Epithelial cell of proximal tubule (primary cell): ENCODE measurements at regions not wholly inside any gene's neighbourhood (a gene's known extent, or its start where the extent isn't known, plus 50 kb on each side); places are given as distances from the start of the nearest gene placed in this dataset.

Experiments
- DNase-seq: peaks from one replicate; pipeline ENCODE4 v3.0.0-alpha.2; 2011; ENCODE audit warnings: low read depth
- H3K4me3 ChIP-seq: 2 replicates; pipeline ENCODE4 v1.5.1; 2011; ENCODE audit warnings: low read depth, mild to moderate bottlenecking, low read length
- TF ChIP-seq, protein P1 (sequence below): conservative IDR thresholded peaks from 2 replicates; pipeline ENCODE4 v1.5.1; 2012; ENCODE audit warnings: low read depth, mild to moderate bottlenecking, low read length

DNA sequence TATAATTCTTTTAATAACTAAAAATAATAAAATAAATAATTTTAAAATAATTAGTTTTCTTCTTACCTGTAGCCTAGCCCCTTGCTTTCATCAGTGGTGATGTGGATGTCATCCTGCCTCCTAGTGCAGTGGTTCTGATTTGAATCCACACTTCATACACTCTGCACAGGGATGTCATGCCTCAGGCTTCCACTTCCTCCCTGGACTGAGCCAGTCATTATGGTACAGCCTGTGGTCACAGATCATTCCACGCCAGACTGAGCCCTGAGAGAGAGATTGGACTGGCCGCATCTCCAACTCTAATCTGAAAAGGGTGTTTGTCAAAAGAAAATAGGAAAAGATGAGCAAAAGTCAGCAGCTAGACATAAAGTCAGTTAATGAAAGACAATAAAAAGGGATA is 436.2 kb upstream of the IGFBP3 start:
- DNase-seq, result no peak
- no peak overlapping the region for H3K4me3 ChIP-seq
- TF ChIP-seq, protein P1, sequence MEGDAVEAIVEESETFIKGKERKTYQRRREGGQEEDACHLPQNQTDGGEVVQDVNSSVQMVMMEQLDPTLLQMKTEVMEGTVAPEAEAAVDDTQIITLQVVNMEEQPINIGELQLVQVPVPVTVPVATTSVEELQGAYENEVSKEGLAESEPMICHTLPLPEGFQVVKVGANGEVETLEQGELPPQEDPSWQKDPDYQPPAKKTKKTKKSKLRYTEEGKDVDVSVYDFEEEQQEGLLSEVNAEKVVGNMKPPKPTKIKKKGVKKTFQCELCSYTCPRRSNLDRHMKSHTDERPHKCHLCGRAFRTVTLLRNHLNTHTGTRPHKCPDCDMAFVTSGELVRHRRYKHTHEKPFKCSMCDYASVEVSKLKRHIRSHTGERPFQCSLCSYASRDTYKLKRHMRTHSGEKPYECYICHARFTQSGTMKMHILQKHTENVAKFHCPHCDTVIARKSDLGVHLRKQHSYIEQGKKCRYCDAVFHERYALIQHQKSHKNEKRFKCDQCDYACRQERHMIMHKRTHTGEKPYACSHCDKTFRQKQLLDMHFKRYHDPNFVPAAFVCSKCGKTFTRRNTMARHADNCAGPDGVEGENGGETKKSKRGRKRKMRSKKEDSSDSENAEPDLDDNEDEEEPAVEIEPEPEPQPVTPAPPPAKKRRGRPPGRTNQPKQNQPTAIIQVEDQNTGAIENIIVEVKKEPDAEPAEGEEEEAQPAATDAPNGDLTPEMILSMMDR, result no peak

DNA sequence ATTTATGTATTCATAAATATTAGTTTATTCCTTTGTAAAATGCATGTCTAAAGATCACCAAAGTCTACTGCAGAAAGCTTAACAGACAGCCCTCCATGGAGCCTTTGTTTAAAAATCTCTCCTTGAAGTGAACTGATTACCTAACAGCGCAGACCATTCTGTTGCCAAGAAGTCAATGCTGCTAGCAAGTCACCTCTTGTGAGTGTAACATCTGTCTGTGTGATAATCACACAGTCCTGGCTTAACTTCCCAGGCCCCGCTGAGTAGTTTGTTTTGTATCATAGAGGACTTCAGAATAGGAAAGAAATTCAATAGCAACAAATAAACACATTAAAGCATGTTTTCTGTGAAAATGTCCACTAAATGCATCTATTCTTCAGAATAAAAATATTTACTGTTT is 435.3 kb upstream of the IGFBP3 start:
- no peak for DNase-seq
- TF ChIP-seq, protein P1, result no peak
- H3K4me3 ChIP-seq, result no peak overlapping the region

DNA sequence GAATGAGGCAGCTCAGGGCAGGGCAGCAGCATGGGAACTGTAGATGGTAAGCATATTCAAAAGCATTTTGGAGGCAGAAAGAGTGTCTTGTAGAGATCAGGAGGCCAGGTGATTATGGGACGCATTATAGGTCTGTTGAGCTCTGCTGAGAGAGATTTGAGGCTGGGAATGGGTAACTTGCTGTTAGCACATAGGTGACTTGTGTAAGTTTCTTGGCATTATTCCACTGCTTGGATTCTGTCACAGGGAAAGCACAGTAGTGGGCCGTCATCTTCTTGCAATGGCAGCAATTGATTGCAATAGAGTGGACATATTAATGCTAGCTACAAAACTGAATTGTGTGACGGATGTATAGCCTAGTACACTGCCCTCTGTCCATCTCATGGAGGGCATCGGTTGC is 434.3 kb upstream of the IGFBP3 start:
- H3K4me3 ChIP-seq, result no peak overlapping the region
- no peak for DNase-seq
- TF ChIP-seq, protein P1, result no peak

DNA sequence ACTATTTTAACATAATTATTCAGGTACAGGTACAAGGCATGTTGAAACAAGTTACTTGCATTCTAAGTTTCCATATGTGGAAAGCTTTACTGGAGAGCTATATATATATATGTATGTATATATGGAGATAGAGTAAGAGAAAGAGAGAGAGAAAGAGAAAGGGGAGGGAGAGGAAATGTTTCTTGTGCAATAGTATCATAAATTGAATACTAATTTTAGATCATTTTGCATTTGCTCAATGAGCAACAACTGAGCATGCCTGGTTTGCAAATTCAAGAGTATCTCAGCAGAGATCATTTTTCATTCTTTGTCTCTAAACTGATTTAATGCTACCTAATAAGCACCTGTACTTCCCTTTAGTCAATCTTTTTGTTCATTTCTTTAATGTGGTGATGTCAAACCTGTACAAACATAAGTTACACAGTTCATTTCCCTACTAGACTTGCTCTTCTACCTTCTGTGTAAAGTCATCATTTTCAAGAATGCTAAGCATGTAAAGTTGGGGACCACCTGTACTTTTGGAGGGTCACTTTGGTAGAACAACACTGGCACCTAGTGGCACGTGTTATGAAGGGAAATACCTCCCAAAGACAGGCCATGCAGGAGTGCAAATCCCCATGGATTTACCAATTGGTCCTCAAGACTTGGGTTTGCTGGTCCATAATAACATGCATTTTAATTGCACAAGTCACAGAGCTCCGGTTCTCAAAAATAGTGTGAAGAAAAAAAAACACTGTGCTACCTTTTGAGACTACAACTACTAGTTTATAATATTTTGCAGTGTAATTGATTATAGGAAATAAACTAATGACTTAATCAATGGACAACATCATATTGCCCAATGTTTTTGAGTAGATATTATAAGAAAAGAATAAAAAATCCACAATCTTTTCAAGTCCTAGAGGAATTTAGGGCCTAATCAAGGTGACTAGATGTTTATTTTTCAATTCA is 431.2 kb upstream of the IGFBP3 start:
- TF ChIP-seq, protein P1, result peak; percentile 94
- DNase-seq, result peak; percentile 20
- no peak overlapping the region for H3K4me3 ChIP-seq

DNA sequence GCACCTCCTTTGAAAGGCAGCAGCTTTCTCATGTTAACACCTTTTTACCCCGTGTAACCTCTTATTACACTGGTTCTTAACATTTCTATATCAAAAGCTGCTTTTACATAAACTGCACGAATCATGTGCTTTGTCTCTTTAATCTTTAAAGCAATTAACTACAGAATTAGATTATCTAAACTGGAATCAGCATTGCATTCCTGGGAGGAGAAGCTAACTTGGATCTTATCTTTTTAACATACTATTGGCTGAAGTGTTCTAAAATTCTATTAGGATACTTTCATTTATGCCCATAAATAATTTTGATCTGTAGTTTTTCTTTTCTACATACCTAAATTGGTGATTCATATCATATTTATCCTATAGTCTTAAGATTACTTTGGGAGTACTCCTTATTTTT is 428.4 kb upstream of the IGFBP3 start:
- no peak for DNase-seq
- TF ChIP-seq, protein P1, result no peak
- H3K4me3 ChIP-seq, result no peak overlapping the region

DNA sequence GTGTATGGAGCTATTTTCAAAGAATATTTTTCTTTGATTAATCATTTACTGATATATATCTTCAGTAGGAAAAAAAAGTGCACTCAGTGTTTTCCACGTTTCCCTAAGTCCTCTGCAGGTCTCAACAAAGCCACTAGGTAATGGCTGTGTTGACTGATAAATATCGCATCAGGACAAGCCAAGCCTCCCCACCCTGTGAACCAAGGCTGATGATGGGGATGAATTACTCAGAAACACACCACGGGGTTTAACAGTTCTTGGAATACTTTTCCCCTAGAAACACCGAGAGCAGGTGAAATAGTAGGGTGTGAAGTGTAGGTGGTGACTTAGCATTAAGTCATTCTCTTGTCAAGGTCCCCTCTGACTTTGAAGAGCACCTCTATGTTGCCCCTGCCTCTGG is 423.5 kb upstream of the IGFBP3 start:
- TF ChIP-seq, protein P1, result no peak
- DNase-seq, result no peak
- no peak overlapping the region for H3K4me3 ChIP-seq

DNA sequence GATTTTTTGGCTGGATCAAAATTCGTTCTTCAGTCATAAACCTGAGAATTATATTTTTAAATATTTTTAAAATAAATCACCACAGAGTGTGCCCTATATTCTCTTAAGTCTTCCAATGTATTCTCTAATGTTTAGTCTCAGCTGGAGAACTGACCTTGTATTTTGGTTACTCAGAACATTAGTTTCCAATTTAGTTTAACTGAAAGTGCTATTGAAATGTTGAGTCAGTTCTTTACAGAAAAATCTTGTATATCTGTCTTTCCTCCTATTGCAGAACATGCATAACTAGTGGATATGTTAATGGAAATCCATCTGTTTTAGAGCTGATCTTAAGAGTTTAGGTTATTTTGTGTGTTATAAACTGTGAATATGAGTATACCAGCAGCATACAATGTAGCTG is 422.7 kb upstream of the IGFBP3 start:
- DNase-seq, result no peak
- TF ChIP-seq, protein P1, result no peak

More for the DNA sequence above, 422.7 kb upstream of the IGFBP3 start:
- H3K4me3 ChIP-seq, result no peak overlapping the region
